ENCODE measurements at regions not wholly inside any gene's neighbourhood (a gene's known extent, or its start where the extent isn't known, plus 50 kb on each side); places are given as distances from the start of the nearest gene placed in this dataset.

DNA sequence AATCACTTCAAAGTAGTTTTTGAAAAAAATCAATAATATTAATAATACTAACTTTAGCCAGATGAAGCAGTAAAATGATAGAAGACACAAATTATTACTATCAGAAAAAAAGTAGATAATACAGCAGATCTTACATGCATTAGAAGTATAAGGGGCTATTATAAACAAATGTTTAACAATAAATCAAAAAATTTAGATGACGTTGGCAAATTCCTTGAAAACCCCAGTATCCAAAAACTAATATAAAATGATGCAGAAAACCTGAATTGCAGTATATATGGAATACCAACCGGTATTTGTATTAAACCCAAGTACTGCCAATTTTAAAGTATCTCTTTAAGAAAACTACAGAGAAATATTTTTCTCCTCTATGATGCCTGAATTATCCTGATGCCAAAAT lies 573.3 kb upstream of the CTNND2 start:
- no peak for DNase-seq (ENCODE audit: low spot score)
- Histone ChIP-seq H3K4me1 (ENCODE audit: insufficient read depth) (no peaks in the 10 kb centered on the region), H3K27me3 (no peaks in the 10 kb centered on the region), H3K4me2 (no peak overlapping the region), H2AFZ (no peak overlapping the region), H3K79me2 (no peaks in the 10 kb centered on the region), H3K4me3 (no peak overlapping the region), H3K9me3 (ENCODE audit: low read depth) (no peaks in the 10 kb centered on the region), H3K27ac (no peak overlapping the region), H4K20me1 (ENCODE audit: insufficient read depth, poor library complexity, severe bottlenecking) (no peaks in the 10 kb centered on the region), H3K9me2 (replicated peaks; ENCODE audit: insufficient read depth) (no peaks in the 10 kb centered on the region), H3K36me3 (replicated peaks; ENCODE audit: insufficient read depth, low read depth) (no peaks in the 10 kb centered on the region)
- TF ChIP-seq EZH2phosphoT487 (IDR thresholded peaks at IDR 0.05; ENCODE audit: low read depth, severe bottlenecking, unreplicated experiment) (no peak), EZH2 (IDR thresholded peaks at IDR 0.05; ENCODE audit: borderline replicate concordance) (no peak)
- TF ChIP-seq, protein P1, sequence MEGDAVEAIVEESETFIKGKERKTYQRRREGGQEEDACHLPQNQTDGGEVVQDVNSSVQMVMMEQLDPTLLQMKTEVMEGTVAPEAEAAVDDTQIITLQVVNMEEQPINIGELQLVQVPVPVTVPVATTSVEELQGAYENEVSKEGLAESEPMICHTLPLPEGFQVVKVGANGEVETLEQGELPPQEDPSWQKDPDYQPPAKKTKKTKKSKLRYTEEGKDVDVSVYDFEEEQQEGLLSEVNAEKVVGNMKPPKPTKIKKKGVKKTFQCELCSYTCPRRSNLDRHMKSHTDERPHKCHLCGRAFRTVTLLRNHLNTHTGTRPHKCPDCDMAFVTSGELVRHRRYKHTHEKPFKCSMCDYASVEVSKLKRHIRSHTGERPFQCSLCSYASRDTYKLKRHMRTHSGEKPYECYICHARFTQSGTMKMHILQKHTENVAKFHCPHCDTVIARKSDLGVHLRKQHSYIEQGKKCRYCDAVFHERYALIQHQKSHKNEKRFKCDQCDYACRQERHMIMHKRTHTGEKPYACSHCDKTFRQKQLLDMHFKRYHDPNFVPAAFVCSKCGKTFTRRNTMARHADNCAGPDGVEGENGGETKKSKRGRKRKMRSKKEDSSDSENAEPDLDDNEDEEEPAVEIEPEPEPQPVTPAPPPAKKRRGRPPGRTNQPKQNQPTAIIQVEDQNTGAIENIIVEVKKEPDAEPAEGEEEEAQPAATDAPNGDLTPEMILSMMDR (IDR thresholded peaks at IDR 0.05; ENCODE audit: poor library complexity), result no peak
- WGBS (ENCODE audit: low lambda C conversion rate, missing lambda C conversion rate), result 91% methylated on average over 2 of the region's 2 CpGs

DNA sequence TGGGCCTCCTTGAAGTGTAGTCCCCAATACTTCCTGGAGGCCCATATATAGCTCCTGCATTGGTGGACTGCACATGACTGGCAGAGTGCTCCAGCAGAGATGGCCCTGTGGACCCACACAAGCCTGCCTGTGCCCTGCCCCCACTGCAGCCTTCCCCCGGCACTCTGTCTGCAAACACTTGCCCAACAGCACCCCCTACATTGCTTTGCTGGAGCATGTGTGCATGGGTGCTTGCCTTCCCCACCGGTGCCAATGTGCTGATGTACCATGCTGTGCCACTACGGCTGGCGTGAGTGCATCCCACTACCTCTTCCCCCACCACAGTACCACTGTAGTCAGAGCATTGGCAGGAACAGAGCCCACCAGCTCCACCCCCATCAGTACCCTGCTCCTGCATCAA lies 563.6 kb upstream of the CTNND2 start:
- no peak for DNase-seq (ENCODE audit: low spot score)
- WGBS (ENCODE audit: low lambda C conversion rate, missing lambda C conversion rate), result 98% methylated on average over 4 of the region's 4 CpGs
- H3K36me3 ChIP-seq (replicated peaks; ENCODE audit: insufficient read depth, low read depth), result no peaks in the 10 kb centered on the region

DNA sequence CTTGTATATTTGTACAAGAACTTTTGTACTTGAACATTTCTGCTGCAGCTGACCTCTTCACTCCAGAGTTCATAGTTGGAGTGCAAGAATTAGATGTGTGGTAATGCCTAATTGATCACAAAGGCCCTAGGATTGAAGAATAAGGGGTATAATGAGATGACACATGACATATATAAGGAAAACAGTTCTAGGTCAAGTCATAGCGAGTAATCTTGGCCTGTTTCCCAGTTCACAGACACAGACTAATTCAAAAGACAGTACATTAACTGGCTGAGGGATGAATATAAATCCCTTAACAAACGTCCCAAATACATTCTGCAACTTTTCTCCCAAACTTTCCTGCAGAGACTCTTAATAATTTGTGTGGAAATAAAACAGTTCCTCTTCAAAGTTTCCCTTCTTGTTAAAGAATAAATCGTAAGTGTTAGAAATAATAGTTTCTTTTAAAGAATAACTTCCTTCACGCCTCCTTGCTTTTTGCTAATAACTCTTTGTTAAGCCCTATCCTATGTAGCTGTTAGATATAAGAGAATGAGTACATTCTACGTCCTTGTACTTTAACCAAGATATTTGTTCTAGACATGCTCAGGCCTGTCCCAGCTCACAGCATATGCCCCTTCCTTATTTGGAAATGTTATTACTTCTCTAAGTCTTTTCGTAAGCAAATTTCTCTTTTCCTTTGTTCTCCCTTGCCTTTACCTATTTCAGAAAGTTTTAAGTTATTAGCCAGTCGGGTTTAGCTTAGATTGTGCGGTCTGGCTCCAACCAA lies 556.4 kb upstream of the CTNND2 start:
- WGBS (ENCODE audit: low lambda C conversion rate, missing lambda C conversion rate), result 77% methylated on average over 8 of the region's 8 CpGs
- H3K9me3 ChIP-seq (ENCODE audit: low read depth), result no peaks in the 10 kb centered on the region
- H3K4me3 ChIP-seq, result no peak overlapping the region
- H3K36me3 ChIP-seq (replicated peaks; ENCODE audit: insufficient read depth, low read depth), result no peaks in the 10 kb centered on the region
- DNase-seq (ENCODE audit: low spot score), result no peak
- no peak overlapping the region for H3K27ac ChIP-seq
- no peaks in the 10 kb centered on the region for H3K4me1 ChIP-seq (ENCODE audit: insufficient read depth)
- TF ChIP-seq EZH2phosphoT487 (IDR thresholded peaks at IDR 0.05; ENCODE audit: low read depth, severe bottlenecking, unreplicated experiment) (no peak), EZH2 (IDR thresholded peaks at IDR 0.05; ENCODE audit: borderline replicate concordance) (no peak)
- TF ChIP-seq, protein P1 (IDR thresholded peaks at IDR 0.05; ENCODE audit: poor library complexity), result no peak
- H3K9me2 ChIP-seq (replicated peaks; ENCODE audit: insufficient read depth), result no peaks in the 10 kb centered on the region
- no peak overlapping the region for H2AFZ ChIP-seq
- no peak overlapping the region for H3K4me2 ChIP-seq
- H3K27me3 ChIP-seq, result no peaks in the 10 kb centered on the region
- no peaks in the 10 kb centered on the region for H4K20me1 ChIP-seq (ENCODE audit: insufficient read depth, poor library complexity, severe bottlenecking)
- H3K79me2 ChIP-seq, result no peaks in the 10 kb centered on the region

More for the DNA sequence above, 563.6 kb upstream of the CTNND2 start:
- TF ChIP-seq, protein P1 (IDR thresholded peaks at IDR 0.05; ENCODE audit: poor library complexity), result no peak
- TF ChIP-seq EZH2 (IDR thresholded peaks at IDR 0.05; ENCODE audit: borderline replicate concordance), result no peak
- no peaks in the 10 kb centered on the region for H3K27me3 ChIP-seq
- no peak overlapping the region for H3K4me2 ChIP-seq
- no peak overlapping the region for H3K4me3 ChIP-seq
- no peaks in the 10 kb centered on the region for H3K79me2 ChIP-seq
- no peaks in the 10 kb centered on the region for H3K4me1 ChIP-seq (ENCODE audit: insufficient read depth)
- H2AFZ ChIP-seq, result no peak overlapping the region
- H4K20me1 ChIP-seq (ENCODE audit: insufficient read depth, poor library complexity, severe bottlenecking), result no peaks in the 10 kb centered on the region
- H3K27ac ChIP-seq, result no peak overlapping the region
- no peaks in the 10 kb centered on the region for H3K9me3 ChIP-seq (ENCODE audit: low read depth)
- H3K9me2 ChIP-seq (replicated peaks; ENCODE audit: insufficient read depth), result no peaks in the 10 kb centered on the region

All from hepatocyte (in vitro differentiated cells).